WI38 (cell line): ENCODE measurements at regions not wholly inside any gene's neighbourhood (a gene's known extent, or its start where the extent isn't known, plus 50 kb on each side); places are given as distances from the start of the nearest gene placed in this dataset.

Source experiments
- H3K4me3 ChIP-seq: 2 replicates; pipeline ENCODE4 v1.5.1; 2011; ENCODE audit warnings: low read depth, mild to moderate bottlenecking, control low read depth, low read length
- CTCF ChIP-seq: IDR thresholded peaks from 2 replicates; pipeline ENCODE4 v1.5.1; 2012; ENCODE audit warnings: low read depth, mild to moderate bottlenecking, control low read depth, low read length

- TF ChIP-seq CTCF = no peak
- no peak overlapping the region for H3K4me3 ChIP-seq
Measured at GRCh38 chr12:126567016-126567415, 1501.8 kb downstream of the AACS start.

GRCh38 chr12:126569706-126570105 lies 1504.5 kb downstream of the AACS start:
- no peak for TF ChIP-seq CTCF
- H3K4me3 ChIP-seq = no peak overlapping the region

GRCh38 chr12:126570566-126570965 lies 1505.3 kb downstream of the AACS start:
- no peak overlapping the region for H3K4me3 ChIP-seq
- TF ChIP-seq CTCF = no peak

GRCh38 chr12:126572170-126572569 lies 1506.9 kb downstream of the AACS start:
- no peak overlapping the region for H3K4me3 ChIP-seq
- TF ChIP-seq CTCF = no peak

- no peak for TF ChIP-seq CTCF
- H3K4me3 ChIP-seq = no peak overlapping the region
Measured at GRCh38 chr12:126581655-126582054, 1516.4 kb downstream of the AACS start.

GRCh38 chr12:126582231-126582630 lies 1517.0 kb downstream of the AACS start:
- TF ChIP-seq CTCF = no peak
- H3K4me3 ChIP-seq = no peak overlapping the region

GRCh38 chr12:126588586-126589249 lies 1523.5 kb downstream of the AACS start:
- H3K4me3 ChIP-seq = no peak overlapping the region
- no peak for TF ChIP-seq CTCF
